ENCODE measurements at regions not wholly inside any gene's neighbourhood (a gene's known extent, or its start where the extent isn't known, plus 50 kb on each side); places are given as distances from the start of the nearest gene placed in this dataset.

- in situ Hi-C loops (cut with HindIII; ENCODE audit: extremely low pct_ligation_motif_present, low pct_unique_long_range_greater_than_20kb) (no loop called here), intact Hi-C loops (cut with micrococcal nuclease; ENCODE audit: unreplicated experiment) (no loop called here)
- FAIRE-seq (no peak), DNase-seq (ENCODE audit: low spot score) (no peak), ATAC-seq (no peak)
- H3K36me3 ChIP-seq (replicated peaks in 1 of 2; ENCODE audit: control insufficient read depth in 1 of 2, insufficient read depth in 2 of 2, low read length in 2 of 2) = no peaks in the 10 kb centered on the region
- no peaks in the 10 kb centered on the region for H3K4me1 ChIP-seq (ENCODE audit: insufficient read depth, low read length)
- POLR2A ChIA-PET = no interaction called here
- peaks cover 0 to 29% of the 10 kb centered on the region in 2 experiments; a peak in 3 of 5 replicates for H3K27me3 ChIP-seq (ENCODE audit: control insufficient read depth in 1 of 2, insufficient read depth in 2 of 2, low read length in 2 of 2)
- no peak overlapping the region for H3K27ac ChIP-seq (ENCODE audit: extremely low read length, insufficient read depth, low read length)
- no peaks in the 10 kb centered on the region for H3K79me2 ChIP-seq (ENCODE audit: insufficient read depth, low read length)
- H4K20me1 ChIP-seq (ENCODE audit: insufficient read depth, low read length) = no peaks in the 10 kb centered on the region
- no peaks in the 10 kb centered on the region for H3K9me3 ChIP-seq (ENCODE audit: low read length)
- H3K4me3 ChIP-seq (replicated peaks in 1 of 3; ENCODE audit: insufficient read depth in 1 of 3, low read depth in 2 of 3, low read length in 3 of 3) = no peak overlapping the region
- CTCF ChIA-PET (ENCODE audit: low intra/inter-chr PET ratio, low total read pairs) = no interaction called here
- H2AFZ ChIP-seq (ENCODE audit: low read length) = no peak overlapping the region
- WGBS (ENCODE audit: low lambda C conversion rate) = 0% methylated on average over 1 of the region's 6 CpGs
- TF ChIP-seq ZNF567 (CRISPR knock-in tag; IDR thresholded peaks at IDR 0.05; ENCODE audit: borderline replicate concordance) (no peak), IRF9 (CRISPR knock-in tag; IDR thresholded peaks at IDR 0.05; ENCODE audit: borderline replicate concordance) (no peak), DR1 (CRISPR knock-in tag; IDR thresholded peaks at IDR 0.05) (no peak), ZIK1 (CRISPR knock-in tag; IDR thresholded peaks at IDR 0.05; ENCODE audit: borderline replicate concordance, low read depth) (no peak), ZNF34 (CRISPR knock-in tag; IDR thresholded peaks at IDR 0.05; ENCODE audit: borderline replicate concordance) (no peak), ATM (IDR thresholded peaks at IDR 0.05; ENCODE audit: borderline replicate concordance) (no peak), MIXL1 (CRISPR knock-in tag; IDR thresholded peaks at IDR 0.05) (no peak), ZNF333 (CRISPR knock-in tag; IDR thresholded peaks at IDR 0.05; ENCODE audit: borderline replicate concordance) (no peak), ZSCAN9 (CRISPR knock-in tag; IDR thresholded peaks at IDR 0.05; ENCODE audit: borderline replicate concordance) (no peak), ZNF224 (CRISPR knock-in tag; IDR thresholded peaks at IDR 0.05) (no peak), MAX (IDR thresholded peaks at IDR 0.05) (no peak), CHD2 (IDR thresholded peaks at IDR 0.05; ENCODE audit: low read depth, low read length) (no peak), BRD4 (CRISPR knock-in tag; IDR thresholded peaks at IDR 0.05) (no peak), ZNF850 (CRISPR knock-in tag; conservative IDR thresholded peaks at IDR 0.05) (no peak), ZNF350 (CRISPR knock-in tag; IDR thresholded peaks at IDR 0.05; ENCODE audit: borderline replicate concordance, low read depth) (no peak), ERF (CRISPR knock-in tag; IDR thresholded peaks at IDR 0.05) (no peak), GLMP (CRISPR knock-in tag; IDR thresholded peaks at IDR 0.05; ENCODE audit: borderline replicate concordance) (no peak), ZNF44 (CRISPR knock-in tag; IDR thresholded peaks at IDR 0.05) (no peak), IRF1 (CRISPR knock-in tag; IDR thresholded peaks at IDR 0.05; ENCODE audit: low read depth) (no peak), SYNCRIP (IDR thresholded peaks at IDR 0.05; ENCODE audit: insufficient read depth, low read depth, low read length) (no peak)
- H3K9ac ChIP-seq (ENCODE audit: insufficient read depth, low read depth, low read length) = no peak overlapping the region
- no TSS peak for BruUV-seq (replicated peaks)
- no peak overlapping the region for H3K4me2 ChIP-seq (ENCODE audit: low read depth, low read length)
Observed at GRCh38 chr11:134880788-134881187, 468.7 kb upstream of the B3GAT1 start.
